ENCODE measurements at regions not wholly inside any gene's neighbourhood (a gene's known extent, or its start where the extent isn't known, plus 50 kb on each side); places are given as distances from the start of the nearest gene placed in this dataset.

- intact Hi-C loops (cut with micrococcal nuclease; ENCODE audit: unreplicated experiment) (loop anchor here (2.0 kb wide), 1 partner anchor 35 kb away; no protein-coding TSS in a partner anchor), in situ Hi-C loops (cut with HindIII; ENCODE audit: extremely low pct_ligation_motif_present, low pct_unique_long_range_greater_than_20kb) (no loop called here)
- Histone ChIP-seq H3K4me1 (ENCODE audit: insufficient read depth, low read length) (peaks cover 83% of the 10 kb centered on the region), H3K36me3 (replicated peaks in 1 of 2; ENCODE audit: control insufficient read depth in 1 of 2, insufficient read depth in 2 of 2, low read length in 2 of 2) (no peaks in the 10 kb centered on the region), H3K4me2 (ENCODE audit: low read depth, low read length) (peak overlapping the region; percentile 46), H3K79me2 (ENCODE audit: insufficient read depth, low read length) (no peaks in the 10 kb centered on the region), H3K4me3 (replicated peaks in 1 of 3; ENCODE audit: insufficient read depth in 1 of 3, low read depth in 2 of 3, low read length in 3 of 3) (peak overlapping the region in 1 of 3 experiments; percentile 11; a peak in 1 of 6 replicates), H4K20me1 (ENCODE audit: insufficient read depth, low read length) (no peaks in the 10 kb centered on the region), H2AFZ (ENCODE audit: low read length) (no peak overlapping the region), H3K27ac (ENCODE audit: extremely low read length, insufficient read depth, low read length) (no peak overlapping the region), H3K27me3 (ENCODE audit: control insufficient read depth in 1 of 2, insufficient read depth in 2 of 2, low read length in 2 of 2) (peaks cover 0 to 5% of the 10 kb centered on the region in 2 experiments; a peak in 3 of 5 replicates), H3K9me3 (ENCODE audit: low read length) (0 out of 2 replicates have a peak, but pooled peaks cover 6% of the 10 kb centered on the region), H3K9ac (ENCODE audit: insufficient read depth, low read depth, low read length) (no peak overlapping the region)
- no TSS peak for BruUV-seq (replicated peaks)
- peak; percentile 74 for ATAC-seq
- 37% methylated on average over 5 of the region's 5 CpGs for WGBS (ENCODE audit: low lambda C conversion rate)
- FAIRE-seq, result peak; percentile 96
- peak; percentile 87 for DNase-seq (ENCODE audit: low spot score)
- ChIA-PET POLR2A (interaction anchor here (0.6 to 3.7 kb wide), 18 partner anchors 12 to 140 kb away, joined by 3 to 35 read pairs (median 4); partner anchors contain the start of gene RRBP1), CTCF (ENCODE audit: low intra/inter-chr PET ratio, low total read pairs) (no interaction called here)
- TF ChIP-seq HOXA5 (CRISPR knock-in tag; IDR thresholded peaks at IDR 0.05) (no peak), THAP11 (CRISPR knock-in tag; IDR thresholded peaks at IDR 0.05) (peak; percentile 57; the same call in 1 of the 2 replicates), ZNF562 (CRISPR knock-in tag; IDR thresholded peaks at IDR 0.05; ENCODE audit: borderline replicate concordance) (no peak), PHB2 (IDR thresholded peaks at IDR 0.05; ENCODE audit: partially characterized antibody) (no peak), ZNF292 (CRISPR knock-in tag; IDR thresholded peaks at IDR 0.05; ENCODE audit: borderline replicate concordance, low read depth) (peak; percentile 52; the same call in 1 of the 2 replicates), ZNF670 (CRISPR knock-in tag; IDR thresholded peaks at IDR 0.05; ENCODE audit: borderline replicate concordance) (0 out of 2 replicates have a peak, but pooled peaks have one; percentile 48), KAT8 (CRISPR knock-in tag; IDR thresholded peaks at IDR 0.05) (peak; percentile 29; the same call in 1 of the 2 replicates), ZNF362 (CRISPR knock-in tag; IDR thresholded peaks at IDR 0.05; ENCODE audit: borderline replicate concordance) (no peak), SOX13 (IDR thresholded peaks at IDR 0.05) (0 out of 2 replicates have a peak, but pooled peaks have one; percentile 26), SOX13 (CRISPR knock-in tag; conservative IDR thresholded peaks at IDR 0.05 in 1 of 2, IDR thresholded peaks at IDR 0.05 in 1 of 2) (no peak), CHCHD3 (CRISPR knock-in tag; IDR thresholded peaks at IDR 0.05) (no peak), DRAP1 (CRISPR knock-in tag; IDR thresholded peaks at IDR 0.05) (0 out of 2 replicates have a peak, but pooled peaks have one; percentile 9), TEAD3 (CRISPR knock-in tag; optimal IDR thresholded peaks at IDR 0.05; ENCODE audit: borderline replicate concordance) (peak; percentile 24), SALL1 (CRISPR knock-in tag; IDR thresholded peaks at IDR 0.05) (peak; percentile 18; the same call in 1 of the 2 replicates), FOXP1 (IDR thresholded peaks at IDR 0.05) (0 out of 2 replicates have a peak, but pooled peaks have one; percentile 7), FOXP1 (CRISPR knock-in tag; IDR thresholded peaks at IDR 0.05) (peak; percentile 29; the same call in 1 of the 2 replicates), ZNF441 (CRISPR knock-in tag; IDR thresholded peaks at IDR 0.05; ENCODE audit: borderline replicate concordance) (no peak), POGZ (CRISPR knock-in tag; IDR thresholded peaks at IDR 0.05) (peak; percentile 56; the same call in 1 of the 2 replicates), ZMYM3 (CRISPR knock-in tag; IDR thresholded peaks at IDR 0.05) (0 out of 2 replicates have a peak, but pooled peaks have one; percentile 13), PITX1 (CRISPR knock-in tag; IDR thresholded peaks at IDR 0.05) (peak; percentile 15; the same call in 1 of the 2 replicates), SP1 (IDR thresholded peaks at IDR 0.05) (no peak), SP1 (CRISPR knock-in tag; IDR thresholded peaks at IDR 0.05) (0 out of 2 replicates have a peak, but pooled peaks have one; percentile 21), DMTF1 (CRISPR knock-in tag; IDR thresholded peaks at IDR 0.05) (no peak), ZNF766 (CRISPR knock-in tag; IDR thresholded peaks at IDR 0.05; ENCODE audit: borderline replicate concordance) (peak; percentile 62; the same call in 1 of the 2 replicates)
Measured at GRCh38 chr20:17822039-17822438, 122.3 kb downstream of the BANF2 start.

Data from HepG2 (cell line).